PC-9 (cell line): ENCODE measurements at regions not wholly inside any gene's neighbourhood (a gene's known extent, or its start where the extent isn't known, plus 50 kb on each side); places are given as distances from the start of the nearest gene placed in this dataset.

ENCODE experiments used
- CTCF ChIP-seq: fragments of 200-600 bp; sonication (generic); conservative IDR thresholded peaks from 2 replicates; pipeline ENCODE4 v1.6.1; 2017; ENCODE audit warnings: mixed run types, antibody characterized with exemption, mild to moderate bottlenecking, moderate library complexity
- EZH2 ChIP-seq: fragments of 200-600 bp; sonication (generic); IDR thresholded peaks from 2 replicates; pipeline ENCODE4 v1.8.0; 2017; ENCODE audit warnings: antibody characterized with exemption, low read depth

DNA sequence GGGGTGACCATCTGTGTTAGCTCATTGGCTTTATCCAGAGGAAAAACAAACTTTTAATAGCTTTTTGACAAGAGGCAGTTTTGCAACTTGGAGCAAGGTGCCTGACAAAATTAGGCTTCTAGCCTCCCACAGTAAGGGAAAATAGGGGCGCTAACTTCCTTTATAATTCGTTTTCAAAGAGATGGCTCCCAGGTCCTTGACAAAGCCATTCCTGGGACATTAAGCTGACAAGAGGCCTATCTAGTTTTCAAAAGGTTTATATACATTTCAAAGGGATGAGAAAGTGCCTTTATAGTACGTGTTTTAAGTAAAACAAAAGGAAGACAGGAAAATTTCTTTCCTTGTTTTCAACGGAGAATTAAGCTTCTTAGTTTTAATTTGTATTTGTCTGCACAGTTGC, 159.4 kb upstream of the GCFC2 start:
- no peak for TF ChIP-seq CTCF
- TF ChIP-seq EZH2 = no peak
